WTC11 (cell line): ENCODE measurements at regions not wholly inside any gene's neighbourhood (a gene's known extent, or its start where the extent isn't known, plus 50 kb on each side); places are given as distances from the start of the nearest gene placed in this dataset.

ENCODE experiments used
- MAX ChIP-seq: sonication (generic); formaldehyde crosslinking; IDR thresholded peaks from 2 replicates; pipeline ENCODE4 v1.8.0; 2022; ENCODE audit warnings: mild to moderate bottlenecking, missing genetic modification reagents
- TF ChIP-seq, protein P1 (sequence below): fragments of 200-600 bp; IDR thresholded peaks from 2 replicates; pipeline ENCODE4 v1.8.0; 2022; ENCODE audit warnings: antibody characterized with exemption

DNA sequence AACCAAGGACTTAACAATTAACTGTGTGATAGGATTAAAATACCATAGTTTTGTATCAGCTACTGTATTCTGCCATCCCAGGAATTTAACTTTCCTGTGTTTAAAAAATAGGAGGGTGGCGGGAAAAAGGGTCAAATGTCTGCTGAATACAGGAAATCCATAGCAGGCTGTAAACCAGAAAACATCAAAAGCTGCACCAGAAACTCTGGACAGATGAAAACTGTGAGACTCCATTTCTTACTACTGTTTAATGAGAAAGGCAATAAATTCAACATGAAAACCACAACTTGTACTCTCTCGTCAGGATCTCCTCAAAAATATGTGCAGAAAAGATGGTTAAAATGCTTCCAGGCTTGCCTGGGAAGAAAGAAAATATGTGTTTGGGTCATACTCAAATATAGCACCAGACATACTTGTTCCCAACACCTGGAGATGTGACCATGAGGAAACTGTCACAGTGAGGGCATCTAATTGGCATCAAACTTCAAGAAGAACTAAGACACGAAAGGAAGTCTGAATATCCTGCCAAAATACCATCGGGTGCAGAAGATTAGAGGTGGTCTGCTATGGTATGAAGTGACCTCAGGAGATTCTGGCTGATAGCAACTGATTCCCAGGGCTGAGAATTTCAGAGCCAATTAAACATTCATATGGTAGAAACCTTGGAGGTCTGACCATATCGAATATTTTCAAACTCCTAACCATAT lies 164.7 kb upstream of the TARS1 start:
- no peak for TF ChIP-seq MAX
- TF ChIP-seq, protein P1, sequence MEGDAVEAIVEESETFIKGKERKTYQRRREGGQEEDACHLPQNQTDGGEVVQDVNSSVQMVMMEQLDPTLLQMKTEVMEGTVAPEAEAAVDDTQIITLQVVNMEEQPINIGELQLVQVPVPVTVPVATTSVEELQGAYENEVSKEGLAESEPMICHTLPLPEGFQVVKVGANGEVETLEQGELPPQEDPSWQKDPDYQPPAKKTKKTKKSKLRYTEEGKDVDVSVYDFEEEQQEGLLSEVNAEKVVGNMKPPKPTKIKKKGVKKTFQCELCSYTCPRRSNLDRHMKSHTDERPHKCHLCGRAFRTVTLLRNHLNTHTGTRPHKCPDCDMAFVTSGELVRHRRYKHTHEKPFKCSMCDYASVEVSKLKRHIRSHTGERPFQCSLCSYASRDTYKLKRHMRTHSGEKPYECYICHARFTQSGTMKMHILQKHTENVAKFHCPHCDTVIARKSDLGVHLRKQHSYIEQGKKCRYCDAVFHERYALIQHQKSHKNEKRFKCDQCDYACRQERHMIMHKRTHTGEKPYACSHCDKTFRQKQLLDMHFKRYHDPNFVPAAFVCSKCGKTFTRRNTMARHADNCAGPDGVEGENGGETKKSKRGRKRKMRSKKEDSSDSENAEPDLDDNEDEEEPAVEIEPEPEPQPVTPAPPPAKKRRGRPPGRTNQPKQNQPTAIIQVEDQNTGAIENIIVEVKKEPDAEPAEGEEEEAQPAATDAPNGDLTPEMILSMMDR = no peak
